ENCODE measurements at regions not wholly inside any gene's neighbourhood (a gene's known extent, or its start where the extent isn't known, plus 50 kb on each side); places are given as distances from the start of the nearest gene placed in this dataset.

DNA sequence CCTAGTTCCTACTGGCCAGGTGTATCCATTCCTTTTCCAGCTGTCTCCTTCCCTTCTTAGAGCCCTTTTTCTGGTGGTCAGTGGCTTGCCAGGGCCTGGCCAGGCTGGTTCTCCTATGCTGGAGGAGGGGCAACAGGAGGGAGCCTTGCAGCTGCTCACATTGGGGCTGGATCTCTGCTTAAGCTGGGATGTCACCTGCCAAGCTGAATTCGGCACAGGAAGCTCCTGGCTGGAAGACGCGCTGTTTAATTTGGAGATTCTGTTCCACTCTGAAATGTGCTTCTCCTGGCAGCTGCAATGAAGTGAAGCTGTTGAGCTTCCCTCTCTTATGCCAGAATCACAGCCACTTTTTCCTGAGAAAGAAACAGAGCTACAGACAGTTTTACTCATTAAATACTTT lies 56.0 kb upstream of the POU3F1 start:
- TF ChIP-seq TAF1 (IDR thresholded peaks at IDR 0.05; ENCODE audit: borderline replicate concordance, insufficient read depth, low read length) (no peak), POLR2AphosphoS5 (IDR thresholded peaks at IDR 0.05; ENCODE audit: low read depth, low read length) (no peak), SIN3A (IDR thresholded peaks at IDR 0.05; ENCODE audit: borderline replicate concordance, insufficient read depth, low read length) (no peak), FOXP2 (optimal IDR thresholded peaks at IDR 0.05; ENCODE audit: borderline replicate concordance, extremely low read depth, extremely low read length, insufficient read depth) (no peak)
- TF ChIP-seq, protein P1, sequence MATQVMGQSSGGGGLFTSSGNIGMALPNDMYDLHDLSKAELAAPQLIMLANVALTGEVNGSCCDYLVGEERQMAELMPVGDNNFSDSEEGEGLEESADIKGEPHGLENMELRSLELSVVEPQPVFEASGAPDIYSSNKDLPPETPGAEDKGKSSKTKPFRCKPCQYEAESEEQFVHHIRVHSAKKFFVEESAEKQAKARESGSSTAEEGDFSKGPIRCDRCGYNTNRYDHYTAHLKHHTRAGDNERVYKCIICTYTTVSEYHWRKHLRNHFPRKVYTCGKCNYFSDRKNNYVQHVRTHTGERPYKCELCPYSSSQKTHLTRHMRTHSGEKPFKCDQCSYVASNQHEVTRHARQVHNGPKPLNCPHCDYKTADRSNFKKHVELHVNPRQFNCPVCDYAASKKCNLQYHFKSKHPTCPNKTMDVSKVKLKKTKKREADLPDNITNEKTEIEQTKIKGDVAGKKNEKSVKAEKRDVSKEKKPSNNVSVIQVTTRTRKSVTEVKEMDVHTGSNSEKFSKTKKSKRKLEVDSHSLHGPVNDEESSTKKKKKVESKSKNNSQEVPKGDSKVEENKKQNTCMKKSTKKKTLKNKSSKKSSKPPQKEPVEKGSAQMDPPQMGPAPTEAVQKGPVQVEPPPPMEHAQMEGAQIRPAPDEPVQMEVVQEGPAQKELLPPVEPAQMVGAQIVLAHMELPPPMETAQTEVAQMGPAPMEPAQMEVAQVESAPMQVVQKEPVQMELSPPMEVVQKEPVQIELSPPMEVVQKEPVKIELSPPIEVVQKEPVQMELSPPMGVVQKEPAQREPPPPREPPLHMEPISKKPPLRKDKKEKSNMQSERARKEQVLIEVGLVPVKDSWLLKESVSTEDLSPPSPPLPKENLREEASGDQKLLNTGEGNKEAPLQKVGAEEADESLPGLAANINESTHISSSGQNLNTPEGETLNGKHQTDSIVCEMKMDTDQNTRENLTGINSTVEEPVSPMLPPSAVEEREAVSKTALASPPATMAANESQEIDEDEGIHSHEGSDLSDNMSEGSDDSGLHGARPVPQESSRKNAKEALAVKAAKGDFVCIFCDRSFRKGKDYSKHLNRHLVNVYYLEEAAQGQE (IDR thresholded peaks at IDR 0.05; ENCODE audit: insufficient read depth in 1 of 2, low read depth in 2 of 2, low read length in 2 of 2) = no peak

Data from PFSK-1 (cell line).